ENCODE measurements at regions not wholly inside any gene's neighbourhood (a gene's known extent, or its start where the extent isn't known, plus 50 kb on each side); places are given as distances from the start of the nearest gene placed in this dataset.

DNA sequence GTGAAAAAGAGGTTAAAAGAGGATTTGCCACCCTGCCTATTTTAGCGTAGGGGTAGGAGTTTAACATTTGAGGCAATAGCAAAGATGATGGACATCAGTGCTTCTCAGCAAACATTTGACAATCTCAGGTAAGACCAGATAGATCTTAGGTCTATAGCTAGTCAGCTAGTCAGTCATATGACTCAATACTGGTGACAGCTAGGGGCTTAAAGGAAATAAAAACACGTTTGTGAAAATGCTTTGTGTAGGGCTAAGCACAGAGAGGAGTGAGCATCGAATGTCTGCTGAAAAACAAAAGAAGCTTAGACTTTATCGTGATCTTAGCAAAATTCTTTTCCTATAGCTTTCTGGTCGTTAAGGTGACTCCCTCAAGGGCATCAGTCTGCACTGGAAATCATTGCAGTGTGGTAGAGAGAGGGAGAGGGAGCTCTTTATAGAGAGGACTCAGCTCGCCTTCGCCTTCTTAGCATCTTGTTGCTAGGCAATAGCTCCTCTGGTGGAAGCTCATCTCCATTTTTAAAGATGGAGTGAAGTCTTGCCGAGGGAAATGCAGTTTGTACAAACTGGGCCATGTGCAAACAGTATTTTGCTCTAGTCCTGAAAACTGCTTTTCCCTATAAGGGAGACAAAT, 62.8 kb upstream of the SLC38A11 start:
- H3K79me1 ChIP-seq (ENCODE audit: low read depth, low read length): no peaks in the 10 kb centered on the region
- no peaks in the 10 kb centered on the region for H4K20me1 ChIP-seq (replicated peaks in 1 of 2; ENCODE audit: control insufficient read depth in 1 of 2, insufficient read depth in 2 of 2, low read length in 2 of 2)
- no peak overlapping the region for H4K8ac ChIP-seq (ENCODE audit: extremely low read depth, insufficient read depth, low read length)
- CTCF ChIA-PET (ENCODE audit: partially characterized antibody): interaction anchor here (0.7 to 7.3 kb wide), 29 partner anchors 9 to 300 kb away, joined by 3 to 218 read pairs (median 5); partner anchors contain the start of genes SCN2A and SCN3A
- H4K91ac ChIP-seq (replicated peaks; ENCODE audit: insufficient read length, low read length): no peak overlapping the region
- no peaks in the 10 kb centered on the region for H3K9me3 ChIP-seq (ENCODE audit: insufficient read depth in 2 of 2, low read depth in 1 of 2, low read length in 1 of 2)
- H3K27me3 ChIP-seq (replicated peaks in 1 of 4; ENCODE audit: control insufficient read depth in 3 of 4, extremely low read depth in 1 of 4, insufficient read depth in 3 of 4, low read length in 3 of 4): no peaks in the 10 kb centered on the region
- peak; percentile 39 for FAIRE-seq
- no peak overlapping the region for H2BK20ac ChIP-seq (ENCODE audit: low read length)
- no peak overlapping the region for H2BK15ac ChIP-seq (ENCODE audit: low read length)
- no peak overlapping the region for H2BK5ac ChIP-seq (ENCODE audit: low read depth, low read length)
- no peak overlapping the region for H3K4ac ChIP-seq (replicated peaks; ENCODE audit: insufficient read length, low read depth, low read length)
- H2BK120ac ChIP-seq (replicated peaks; ENCODE audit: low read depth, low read length): no peak overlapping the region
- H3K27ac ChIP-seq (ENCODE audit: low read depth, low read length): no peak overlapping the region
- H3K36me3 ChIP-seq (ENCODE audit: control insufficient read depth in 2 of 4, insufficient read depth in 4 of 4, low read length in 3 of 4): no peaks in the 10 kb centered on the region
- no peak overlapping the region for H4K5ac ChIP-seq (ENCODE audit: insufficient read length, low read depth, low read length)
- TF ChIP-seq, protein P1, sequence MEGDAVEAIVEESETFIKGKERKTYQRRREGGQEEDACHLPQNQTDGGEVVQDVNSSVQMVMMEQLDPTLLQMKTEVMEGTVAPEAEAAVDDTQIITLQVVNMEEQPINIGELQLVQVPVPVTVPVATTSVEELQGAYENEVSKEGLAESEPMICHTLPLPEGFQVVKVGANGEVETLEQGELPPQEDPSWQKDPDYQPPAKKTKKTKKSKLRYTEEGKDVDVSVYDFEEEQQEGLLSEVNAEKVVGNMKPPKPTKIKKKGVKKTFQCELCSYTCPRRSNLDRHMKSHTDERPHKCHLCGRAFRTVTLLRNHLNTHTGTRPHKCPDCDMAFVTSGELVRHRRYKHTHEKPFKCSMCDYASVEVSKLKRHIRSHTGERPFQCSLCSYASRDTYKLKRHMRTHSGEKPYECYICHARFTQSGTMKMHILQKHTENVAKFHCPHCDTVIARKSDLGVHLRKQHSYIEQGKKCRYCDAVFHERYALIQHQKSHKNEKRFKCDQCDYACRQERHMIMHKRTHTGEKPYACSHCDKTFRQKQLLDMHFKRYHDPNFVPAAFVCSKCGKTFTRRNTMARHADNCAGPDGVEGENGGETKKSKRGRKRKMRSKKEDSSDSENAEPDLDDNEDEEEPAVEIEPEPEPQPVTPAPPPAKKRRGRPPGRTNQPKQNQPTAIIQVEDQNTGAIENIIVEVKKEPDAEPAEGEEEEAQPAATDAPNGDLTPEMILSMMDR (IDR thresholded peaks at IDR 0.05; ENCODE audit: control extremely low read depth in 1 of 3, insufficient read depth in 1 of 3, low read depth in 1 of 3, low read length in 3 of 3): 0 out of 4 replicates have a peak, but pooled peaks of 1 of the 3 experiments have one; percentile 19
- TF ChIP-seq YY1 (IDR thresholded peaks at IDR 0.05; ENCODE audit: low read depth, low read length) (peak; percentile 71), RAD21 (IDR thresholded peaks at IDR 0.05 in 1 of 2, conservative IDR thresholded peaks at IDR 0.05 in 1 of 2; ENCODE audit: low read depth in 2 of 2, low read length in 2 of 2) (peak; percentile 13 to 25; a peak in 2 of 4 replicates), RBBP5 (IDR thresholded peaks at IDR 0.05; ENCODE audit: borderline replicate concordance, low read depth, low read length) (no peak)
- POLR2A ChIA-PET (ENCODE audit: partially characterized antibody): interaction anchor here (0.6 kb wide), 1 partner anchor 734 kb away, joined by 3 read pairs; no protein-coding TSS in a partner anchor
- no peak overlapping the region for H3K9ac ChIP-seq (replicated peaks in 1 of 4; ENCODE audit: extremely low read depth in 1 of 4, low read depth in 3 of 4, low read length in 3 of 4)
- H3K4me1 ChIP-seq (replicated peaks in 1 of 4; ENCODE audit: control insufficient read depth in 3 of 4, insufficient read depth in 4 of 4, low read length in 3 of 4): peaks cover 0 to 5% (median under 1%) of the 10 kb centered on the region in 4 experiments; a peak in 2 of 7 replicates
- H3K23me2 ChIP-seq (ENCODE audit: low read depth, low read length): no peaks in the 10 kb centered on the region
- no peak overlapping the region for H3K14ac ChIP-seq (ENCODE audit: insufficient read length)
- WGBS, 2 experiments (ENCODE audit: extremely low coverage in 1 of 2, insufficient coverage in 1 of 2, insufficient read length in 1 of 2, insufficient replicate concordance in 2 of 2, low coverage in 1 of 2, low lambda C conversion rate in 2 of 2, missing lambda C conversion rate in 1 of 2): 36% methylated on average over 8 of the region's 8 CpGs; no CpG with 5 or more reads in 1 of the 2 experiments
- H2BK12ac ChIP-seq (ENCODE audit: low read depth, low read length): no peak overlapping the region
- H3K56ac ChIP-seq (replicated peaks; ENCODE audit: insufficient read length, low read depth, low read length): no peak overlapping the region
- H3K4me3 ChIP-seq (ENCODE audit: extremely low read depth in 1 of 4, insufficient read depth in 2 of 4, low read depth in 3 of 4, low read length in 4 of 4): no peak overlapping the region
- no peak overlapping the region for H2AK5ac ChIP-seq (ENCODE audit: low read depth, low read length)
- no peak overlapping the region for H3K18ac ChIP-seq (ENCODE audit: extremely low read depth, low read length)
- DNase-seq (ENCODE audit: low read depth in 1 of 2, low spot score in 2 of 2): no peak
- peak overlapping the region; percentile 89 for H2AFZ ChIP-seq (ENCODE audit: low read length)
- H3K79me2 ChIP-seq (ENCODE audit: control insufficient read depth in 1 of 2, insufficient read depth in 2 of 2, low read length in 2 of 2): no peaks in the 10 kb centered on the region
- H3K23ac ChIP-seq (ENCODE audit: insufficient read length): no peak overlapping the region
- peak overlapping the region; percentile 23 to 30; a peak in 1 of 4 replicates for H3K4me2 ChIP-seq (ENCODE audit: insufficient read depth in 1 of 2, low read depth in 2 of 2, low read length in 2 of 2)

Measured in H1 (cell line).